HL-60 (cell line): ENCODE measurements at regions not wholly inside any gene's neighbourhood (a gene's known extent, or its start where the extent isn't known, plus 50 kb on each side); places are given as distances from the start of the nearest gene placed in this dataset.

Experiments
- DNase-seq, 2 experiments: peaks; one replicate each; pipeline ENCODE4 v3.0.0-alpha.2; 2010 to 2020; ENCODE audit warnings: low read depth in 1 of 2, low spot score in 1 of 2
- H3K27ac ChIP-seq: fragments of 250-450 bp; sonication (Bioruptor Pico); replicated peaks from 2 replicates; pipeline ENCODE4 v1.5.1; 2020; ENCODE audit warnings: mild to moderate bottlenecking, moderate library complexity
- H3K27me3 ChIP-seq: fragments of 250-450 bp; sonication (Bioruptor Pico); 2 replicates; pipeline ENCODE4 v1.5.1; 2021; ENCODE audit warnings: mild to moderate bottlenecking, moderate library complexity; ENCODE audit not compliant: insufficient read depth, poor library complexity, severe bottlenecking
- H3K4me3 ChIP-seq: replicated peaks from 2 replicates; pipeline ENCODE4 v1.5.1; 2011; ENCODE audit warnings: mild to moderate bottlenecking, control low read depth, low read length; ENCODE audit not compliant: insufficient read depth
- CTCF ChIP-seq: IDR thresholded peaks from one replicate; pipeline ENCODE4 v1.5.1; 2011; ENCODE audit warnings: low read length, control low read depth, inconsistent platforms; ENCODE audit not compliant: insufficient read depth
- GABPA ChIP-seq: IDR thresholded peaks from 2 replicates; pipeline ENCODE4 v1.6.1; 2012; ENCODE audit warnings: low read depth
- POLR2AphosphoS5 ChIP-seq: IDR thresholded peaks from 2 replicates; pipeline ENCODE4 v1.6.1; 2012; ENCODE audit warnings: low read depth
- REST ChIP-seq: IDR thresholded peaks from 2 replicates; pipeline ENCODE4 v1.6.1; 2012; ENCODE audit warnings: low read depth; ENCODE audit not compliant: insufficient replicate concordance
- SPI1 ChIP-seq: IDR thresholded peaks from 2 replicates; pipeline ENCODE4 v1.6.1; 2012; ENCODE audit warnings: low read depth, mild to moderate bottlenecking, borderline replicate concordance

GRCh38 chr2:20542746-20543468, 96.0 kb downstream of the RHOB start:
- Histone ChIP-seq H3K4me3 (no peak overlapping the region), H3K27ac (no peak overlapping the region), H3K27me3 (peaks cover 3% of the 10 kb centered on the region)
- TF ChIP-seq POLR2AphosphoS5 = no peak
- TF ChIP-seq REST = no peak
- no peak for TF ChIP-seq SPI1
- no peak for TF ChIP-seq CTCF
- TF ChIP-seq GABPA = no peak
- DNase-seq = no peak

- H3K4me3 ChIP-seq = no peak overlapping the region
These were observed 96.7 kb downstream of the RHOB start for GRCh38 chr2:20543469-20544152.

More at GRCh38 chr2:20543469-20544152, 96.7 kb downstream of the RHOB start:
- TF ChIP-seq CTCF (no peak), GABPA (no peak), SPI1 (no peak), REST (no peak), POLR2AphosphoS5 (no peak)
- peaks cover 3% of the 10 kb centered on the region for H3K27me3 ChIP-seq
- no peak overlapping the region for H3K27ac ChIP-seq
- DNase-seq = no peak
